HG03159 (cell line): ENCODE measurements at regions not wholly inside any gene's neighbourhood (a gene's known extent, or its start where the extent isn't known, plus 50 kb on each side); places are given as distances from the start of the nearest gene placed in this dataset.

ENCODE experiments used
- ATAC-seq: cut with Tn5 transposase; IDR thresholded peaks from one replicate; pipeline ENCODE4 v1.9.1; 2021; ENCODE audit warnings: mild to moderate bottlenecking, moderate library complexity; ENCODE audit not compliant: unreplicated experiment

DNA sequence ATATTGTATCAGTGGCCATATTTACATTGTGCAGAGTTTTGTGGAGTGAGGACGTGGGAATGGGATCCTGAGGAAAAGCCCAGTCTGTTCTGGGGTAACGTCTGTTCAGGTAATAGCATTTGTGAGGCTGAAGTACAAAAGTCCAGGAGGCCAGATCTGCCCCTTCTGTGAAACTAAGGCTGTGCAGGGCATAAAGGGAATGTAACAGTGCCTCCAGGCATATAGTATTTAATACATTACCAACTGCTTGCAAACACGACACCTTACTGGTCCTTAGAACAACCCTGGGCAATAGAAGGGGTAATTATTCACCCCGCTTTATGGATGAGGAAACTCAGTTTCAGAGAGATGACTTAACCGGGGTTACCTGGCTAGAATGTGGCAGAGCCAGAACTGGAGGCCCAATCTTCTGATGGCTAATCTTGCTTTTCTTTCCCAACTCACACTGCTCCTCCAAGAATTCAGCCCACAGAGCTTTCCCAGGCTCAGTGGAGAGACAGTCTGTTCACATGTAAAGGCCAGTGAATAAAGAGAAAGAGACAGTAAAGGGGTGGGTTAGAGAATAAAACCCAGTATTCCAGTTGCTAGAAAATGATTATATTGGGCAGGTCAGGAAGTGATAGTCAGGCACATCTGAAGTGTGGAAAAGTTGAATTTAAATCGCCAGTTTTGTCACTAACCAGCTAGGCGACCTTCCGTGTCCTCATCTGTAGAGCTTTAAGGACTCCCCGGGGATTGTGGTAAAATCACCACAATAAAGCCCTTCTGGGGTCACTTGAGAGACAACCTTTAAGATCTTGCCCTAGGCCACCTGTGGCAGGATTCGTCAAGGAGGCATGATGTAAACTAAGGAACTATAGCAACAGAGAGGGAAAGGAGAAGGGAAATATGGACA, 280.7 kb upstream of the CITED2 start:
- ATAC-seq, result no peak

DNA sequence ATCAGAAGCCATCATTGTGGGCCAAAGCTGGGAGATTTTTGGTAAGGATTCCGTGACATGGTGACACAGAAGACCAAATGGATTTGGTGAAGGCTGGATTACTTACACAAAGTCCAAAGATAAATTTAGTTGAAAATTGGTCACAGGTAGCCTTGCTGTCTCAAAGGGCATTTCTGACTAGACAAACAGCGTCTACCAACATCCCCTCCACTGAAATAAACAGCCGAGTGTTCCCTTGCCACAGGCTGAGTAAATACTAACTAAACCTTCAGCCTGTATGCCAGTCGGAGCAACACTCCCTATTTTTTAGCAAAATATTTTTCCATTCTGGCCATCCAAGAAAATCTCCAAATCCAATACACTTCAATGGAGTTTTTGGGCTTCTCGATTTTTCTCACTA, 279.9 kb upstream of the CITED2 start:
- no peak for ATAC-seq

DNA sequence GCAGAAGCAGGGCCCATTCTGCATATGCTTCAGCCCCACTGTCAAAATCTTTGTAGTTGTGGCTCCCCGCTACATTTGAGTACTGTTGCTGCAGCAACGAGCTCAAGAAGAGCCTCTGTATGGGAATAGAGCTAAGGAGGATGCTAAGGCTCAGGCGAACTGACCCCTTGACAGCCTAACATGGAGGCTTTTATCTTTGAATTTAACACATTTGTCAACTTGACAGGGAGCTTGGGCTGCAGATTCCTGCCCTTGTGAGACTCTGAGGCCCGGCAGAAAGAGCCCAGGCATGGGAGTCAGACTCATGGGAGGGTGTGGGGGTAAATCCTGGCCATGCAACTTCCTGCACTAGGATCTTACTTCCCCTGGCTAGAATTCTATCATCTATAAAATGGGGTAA, 278.7 kb upstream of the CITED2 start:
- ATAC-seq, result no peak

GRCh38 chr6:139650941-139651340, 276.5 kb upstream of the CITED2 start:
- ATAC-seq, result no peak

GRCh38 chr6:139649732-139650131, 275.3 kb upstream of the CITED2 start:
- no peak for ATAC-seq

GRCh38 chr6:139649128-139649527, 274.7 kb upstream of the CITED2 start:
- ATAC-seq, result no peak

DNA sequence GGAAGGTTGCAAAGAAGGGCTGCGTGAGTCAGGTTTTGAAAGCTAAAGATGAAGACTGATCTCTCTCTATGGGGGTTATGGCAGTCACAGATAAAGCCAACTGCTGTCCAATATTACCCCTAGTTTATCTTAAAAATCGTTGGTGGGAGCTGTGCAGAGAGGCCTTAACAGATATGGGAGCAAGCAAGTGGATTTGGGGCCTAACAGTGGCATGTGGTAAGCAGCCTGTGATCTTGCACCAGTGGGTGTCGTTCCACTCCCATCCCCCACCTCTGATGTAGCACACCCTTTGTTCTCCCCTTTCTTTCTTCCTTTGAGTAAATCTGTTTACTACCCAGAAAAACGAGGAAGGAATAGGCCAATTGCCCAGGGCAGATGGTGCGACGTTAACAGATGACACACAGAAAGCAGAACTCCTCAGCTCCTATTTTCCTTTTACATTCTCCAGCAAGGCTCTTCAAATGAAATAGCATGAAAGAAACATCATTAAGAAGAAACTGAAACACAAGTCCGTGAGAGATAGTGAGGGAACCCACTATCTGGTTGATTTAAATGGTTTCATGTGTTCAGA, 274.1 kb upstream of the CITED2 start:
- no peak for ATAC-seq

GRCh38 chr6:139647841-139648240, 273.4 kb upstream of the CITED2 start:
- ATAC-seq, result no peak

GRCh38 chr6:139647016-139647415, 272.6 kb upstream of the CITED2 start:
- ATAC-seq, result no peak

DNA sequence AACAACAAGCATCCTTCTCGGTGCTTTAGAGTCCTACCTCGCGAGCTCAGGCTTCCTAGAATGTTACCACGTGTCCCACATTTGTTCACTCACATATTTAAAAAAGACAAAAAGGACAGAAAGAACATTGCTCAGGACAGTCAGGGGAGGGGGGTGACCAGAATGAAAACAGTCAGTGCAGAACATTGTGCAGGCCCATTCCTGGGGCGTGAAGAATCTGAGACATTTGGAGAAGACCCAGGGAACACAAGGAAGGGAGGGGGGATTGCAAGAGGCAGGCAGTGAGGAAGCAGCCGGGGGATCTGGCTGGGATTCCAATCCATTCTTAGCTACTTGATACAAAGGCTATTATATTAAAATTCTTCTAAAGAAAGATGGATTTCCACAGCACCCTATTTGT, 270.4 kb upstream of the CITED2 start:
- ATAC-seq, result no peak

DNA sequence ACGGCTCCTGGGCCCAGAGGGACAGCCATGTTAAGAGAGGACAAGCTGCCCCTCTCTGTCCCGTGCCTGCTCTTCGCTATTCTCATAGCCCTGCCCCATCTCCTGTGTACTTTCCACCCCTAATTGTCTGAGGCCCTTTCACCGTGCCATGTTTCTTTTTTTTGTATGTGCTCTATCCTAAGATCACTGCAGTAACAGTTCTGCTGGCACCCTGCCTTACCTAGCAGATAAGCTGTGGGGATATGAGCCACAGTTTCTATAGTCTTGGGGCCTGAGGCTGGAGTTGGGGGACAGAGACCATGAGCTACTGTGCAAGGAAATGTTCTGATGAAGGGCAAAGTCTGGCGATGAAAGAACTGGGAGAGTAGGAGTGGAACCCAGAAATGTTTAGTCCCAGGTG, 269.5 kb upstream of the CITED2 start:
- ATAC-seq, result no peak

GRCh38 chr6:139642346-139642745, 267.9 kb upstream of the CITED2 start:
- ATAC-seq, result no peak

- ATAC-seq, result no peak
These were observed 266.9 kb upstream of the CITED2 start for GRCh38 chr6:139641376-139641775.

DNA sequence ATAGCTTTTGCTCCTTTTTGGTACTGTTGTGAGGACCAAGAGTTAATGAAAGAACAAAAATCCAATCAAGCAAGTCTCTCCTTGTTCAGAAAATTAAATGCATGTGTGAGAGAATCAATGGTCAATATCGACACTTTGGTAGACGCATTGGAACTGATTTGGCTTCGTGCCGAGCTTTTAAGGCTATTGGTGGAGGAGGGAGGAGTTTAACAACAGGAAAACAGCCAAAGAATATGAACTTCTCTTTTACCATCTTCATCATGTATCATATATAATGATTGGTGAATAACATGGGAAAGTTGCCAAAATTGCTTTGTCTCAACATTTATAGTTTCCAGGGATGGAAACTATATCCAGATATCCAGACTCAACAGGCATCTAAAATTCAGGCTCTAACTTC, 266.5 kb upstream of the CITED2 start:
- no peak for ATAC-seq

- ATAC-seq, result peak; percentile 87
These were observed 266.0 kb upstream of the CITED2 start for GRCh38 chr6:139640448-139640847.

GRCh38 chr6:139639507-139639906, 265.1 kb upstream of the CITED2 start:
- ATAC-seq, result no peak

DNA sequence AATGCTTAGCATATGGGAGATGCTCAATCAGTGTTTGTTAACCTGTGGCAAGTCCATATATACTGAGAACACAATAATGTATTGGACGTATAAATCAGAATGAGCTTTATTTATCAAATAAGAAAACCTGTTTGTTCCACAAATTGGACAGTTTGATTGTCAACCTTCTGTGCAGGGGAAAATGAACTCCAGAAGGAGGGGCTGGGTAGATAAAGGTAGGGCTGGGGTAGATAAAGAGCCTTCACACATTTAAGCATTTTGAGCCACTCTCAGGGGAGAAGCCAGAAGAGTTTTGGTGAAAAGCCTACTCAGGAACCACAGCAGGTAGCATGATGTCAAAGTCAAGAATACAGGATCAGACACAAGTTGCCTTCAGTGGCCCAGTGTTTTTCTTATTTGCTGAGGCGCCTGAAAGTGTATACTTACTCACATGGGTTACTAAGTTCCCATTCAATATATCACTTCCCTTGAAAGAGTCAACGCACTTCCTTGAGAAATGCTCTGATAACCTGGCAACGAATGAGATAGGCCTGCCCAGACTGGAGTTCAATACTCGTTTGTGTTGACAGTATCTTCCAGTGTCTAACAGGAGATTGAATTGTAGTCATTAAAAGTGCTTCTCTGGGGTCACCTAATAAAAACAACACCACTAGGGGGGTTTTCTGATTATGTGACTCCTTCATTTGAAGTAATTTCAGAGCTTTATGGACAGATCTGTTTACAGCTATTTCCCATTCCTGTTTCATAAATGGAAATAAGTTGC, 263.9 kb upstream of the CITED2 start:
- no peak for ATAC-seq

DNA sequence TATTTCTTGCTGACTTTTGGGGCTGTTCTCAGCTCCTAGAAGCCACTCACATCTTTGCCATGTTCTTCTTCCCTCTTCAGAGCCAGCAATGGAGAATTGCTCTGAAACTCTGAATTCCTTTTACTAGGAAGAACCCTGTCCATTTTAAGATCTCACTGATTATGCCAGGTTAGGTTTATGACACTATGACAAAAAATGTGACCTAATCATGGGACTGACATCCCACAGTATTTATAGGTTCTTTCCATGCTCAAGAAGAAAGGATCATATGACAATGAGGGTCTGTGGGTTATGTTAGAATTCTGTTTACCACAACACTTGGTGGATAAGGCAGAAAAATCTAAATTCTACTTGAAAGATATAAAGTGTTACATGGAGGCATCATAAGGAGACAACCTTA, 263.3 kb upstream of the CITED2 start:
- no peak for ATAC-seq

GRCh38 chr6:139636391-139636790, 261.9 kb upstream of the CITED2 start:
- no peak for ATAC-seq

- ATAC-seq, result no peak
These were observed 261.1 kb upstream of the CITED2 start for GRCh38 chr6:139635401-139636130.

- no peak for ATAC-seq
These were observed 258.4 kb upstream of the CITED2 start for GRCh38 chr6:139632840-139633239.
